GM21526 (cell line): ENCODE measurements at regions not wholly inside any gene's neighbourhood (a gene's known extent, or its start where the extent isn't known, plus 50 kb on each side); places are given as distances from the start of the nearest gene placed in this dataset.
"Not testable (repeated sequence)": the region's sequence is repeated elsewhere in the genome, so short reads cannot be mapped to it uniquely, and the experiment has no call there.

Experiments used
- ATAC-seq: cut with Tn5 transposase; IDR thresholded peaks from one replicate; pipeline ENCODE4 v1.9.1; 2021; ENCODE audit warnings: moderate library complexity; ENCODE audit not compliant: unreplicated experiment, low FRiP score

DNA sequence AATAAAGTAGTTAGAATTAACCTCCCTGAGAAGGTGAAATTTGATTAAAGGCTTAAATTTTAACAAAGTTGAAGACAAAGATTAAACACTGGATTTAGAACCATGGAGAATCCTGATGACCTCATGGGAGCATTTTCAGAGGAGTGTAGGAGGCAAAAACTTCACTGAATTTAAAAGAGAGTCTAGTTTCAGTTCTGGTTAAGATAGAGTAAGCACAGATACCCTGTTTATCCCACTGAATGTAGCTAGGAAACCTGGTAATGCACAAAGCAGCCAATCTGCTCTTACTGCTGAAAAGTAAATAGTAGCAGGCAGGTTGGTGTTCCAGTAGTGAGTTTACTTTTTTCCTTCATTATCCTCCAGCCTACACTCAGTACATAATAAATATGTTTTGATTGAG lies 654.9 kb upstream of the SYT4 start:
- no peak for ATAC-seq

DNA sequence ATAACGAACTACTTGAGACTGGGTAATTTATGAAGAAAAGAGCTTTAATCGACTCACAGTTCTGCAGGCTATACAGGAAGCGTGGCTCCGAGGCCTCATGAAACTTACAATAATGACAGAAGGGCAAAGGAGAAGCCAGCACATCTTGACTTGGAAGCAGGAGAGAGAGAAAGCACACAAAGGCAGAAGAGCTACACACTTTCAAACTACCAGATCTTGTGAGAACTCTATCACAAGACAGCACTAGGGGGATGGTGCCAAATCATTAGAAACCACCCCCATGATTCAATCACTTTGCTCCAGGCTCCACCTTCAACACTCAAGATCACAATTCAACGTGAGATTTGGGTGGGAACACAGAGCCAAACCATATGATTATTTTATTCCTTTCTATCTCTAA lies 655.9 kb upstream of the SYT4 start:
- no peak for ATAC-seq

DNA sequence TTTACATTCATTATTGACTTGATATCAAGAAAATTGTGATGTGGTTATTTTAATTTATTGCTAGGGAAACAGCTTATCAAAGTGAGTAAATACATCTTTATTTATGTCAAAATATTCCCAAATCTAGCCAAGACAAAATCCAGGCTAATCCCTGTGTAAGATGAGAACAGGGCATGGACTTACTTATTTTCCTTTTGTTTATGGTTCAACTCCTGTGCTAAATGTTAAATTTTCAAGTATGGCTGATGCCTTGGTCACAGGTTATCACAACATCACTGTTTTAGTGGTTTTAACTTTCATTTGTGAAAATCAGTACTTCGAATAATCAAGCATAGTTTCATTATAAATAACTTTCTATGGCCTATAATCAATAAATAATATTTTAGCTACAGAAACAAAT lies 657.0 kb upstream of the SYT4 start:
- no peak for ATAC-seq

DNA sequence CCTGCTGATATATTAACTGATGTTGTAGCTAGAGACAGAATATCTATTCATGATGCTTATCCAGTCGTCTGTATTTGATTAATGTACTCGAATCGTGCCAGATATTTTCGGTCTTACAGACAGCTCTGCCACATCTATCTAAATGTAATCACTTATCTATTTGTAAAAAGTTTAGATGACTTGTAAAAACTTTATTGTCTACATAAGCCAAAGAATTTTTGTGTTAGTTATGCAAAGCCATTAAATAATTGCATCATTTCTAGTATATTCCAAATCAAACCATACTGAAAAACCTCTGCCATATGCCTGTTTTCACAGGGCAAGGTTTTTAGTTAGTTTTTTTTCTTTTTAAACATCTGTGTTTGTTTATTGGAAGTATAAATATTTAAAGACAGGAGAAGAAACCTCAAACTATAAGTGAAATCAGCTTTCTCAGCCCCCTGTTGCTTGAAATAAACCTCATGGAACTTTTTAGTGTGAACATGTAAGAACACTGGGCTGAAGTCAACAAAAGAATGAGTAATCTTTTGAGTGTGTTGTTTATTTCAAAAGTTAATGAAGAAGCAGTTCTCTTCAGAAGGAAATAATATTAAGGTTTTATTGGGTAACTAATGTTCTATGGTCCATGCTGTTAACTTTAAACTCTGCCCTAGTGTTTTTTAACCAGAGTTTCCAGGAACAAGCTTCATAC lies 657.6 kb upstream of the SYT4 start:
- ATAC-seq = no peak

DNA sequence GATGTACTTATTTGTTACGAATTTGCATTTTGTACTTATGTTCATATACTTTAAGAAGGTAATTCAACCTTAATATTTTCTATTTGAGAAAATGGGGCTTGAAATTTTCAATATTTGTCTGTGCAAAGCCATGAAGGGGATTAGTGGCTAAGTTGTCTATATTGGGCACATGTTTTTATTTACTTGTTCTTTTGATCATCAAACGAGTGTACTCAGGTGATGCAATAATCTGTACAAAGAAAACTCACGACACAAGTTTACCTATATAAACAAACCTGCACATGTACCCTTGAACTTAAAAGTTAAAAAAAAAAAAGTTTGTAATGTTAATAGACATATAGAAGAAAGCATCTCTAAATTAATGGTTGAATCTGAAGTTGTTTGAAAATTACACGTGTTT lies 658.9 kb upstream of the SYT4 start:
- ATAC-seq = no peak

DNA sequence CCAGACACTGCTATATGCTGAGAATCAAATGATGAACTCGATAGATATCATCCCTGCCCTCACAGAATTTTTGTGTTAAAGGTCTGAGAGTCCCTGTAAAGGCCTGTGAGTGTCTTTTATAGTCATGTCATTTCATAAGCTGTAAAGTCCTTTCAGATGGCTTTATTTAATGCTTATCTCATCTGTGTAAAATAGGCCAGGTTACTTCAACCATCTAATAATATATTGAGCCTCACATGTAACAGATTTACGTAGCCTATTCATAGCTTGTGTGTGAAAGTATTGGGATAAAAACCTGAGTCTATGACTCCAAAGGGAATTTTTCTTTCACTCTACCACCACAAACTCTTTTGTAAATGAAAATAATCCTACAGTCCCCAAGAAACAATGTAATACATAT lies 672.0 kb upstream of the SYT4 start:
- no peak for ATAC-seq

DNA sequence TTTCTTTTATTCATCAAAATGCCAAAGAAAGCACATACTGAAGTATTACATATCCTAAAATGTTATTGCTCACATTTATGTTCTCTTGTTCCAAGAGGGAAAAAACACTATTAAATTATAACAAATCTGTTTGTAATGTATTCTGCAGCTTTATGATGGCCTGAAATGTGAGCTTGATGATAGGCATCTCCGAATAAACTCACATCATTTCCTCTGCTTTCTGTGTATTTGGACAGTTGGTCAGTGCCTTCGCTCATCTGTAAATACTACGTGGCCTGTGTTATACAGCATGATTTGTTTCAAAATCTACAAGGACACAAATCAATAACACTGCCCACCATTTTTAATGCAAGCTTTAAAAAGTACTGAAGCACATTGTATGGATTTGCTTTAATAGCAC lies 672.8 kb upstream of the SYT4 start:
- ATAC-seq = no peak

DNA sequence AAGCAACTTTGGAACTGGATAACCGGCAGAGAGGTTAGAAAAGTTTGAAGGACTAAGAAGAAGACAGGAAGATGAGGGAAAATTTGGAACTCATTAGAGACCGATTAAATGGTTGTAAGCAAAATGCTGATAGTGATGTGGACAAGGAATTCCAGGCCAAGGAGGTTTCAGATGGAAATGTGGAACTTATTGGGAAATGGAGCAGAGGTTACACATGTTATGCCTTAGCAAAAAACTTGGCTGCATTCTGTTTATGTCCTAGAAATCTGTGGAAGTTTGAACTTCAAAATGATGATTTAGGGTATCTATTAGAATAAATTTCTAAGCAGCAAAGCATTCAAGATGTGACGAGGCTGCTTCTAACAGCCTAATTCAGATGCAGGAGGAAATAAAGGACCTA lies 675.1 kb upstream of the SYT4 start:
- no peak for ATAC-seq

DNA sequence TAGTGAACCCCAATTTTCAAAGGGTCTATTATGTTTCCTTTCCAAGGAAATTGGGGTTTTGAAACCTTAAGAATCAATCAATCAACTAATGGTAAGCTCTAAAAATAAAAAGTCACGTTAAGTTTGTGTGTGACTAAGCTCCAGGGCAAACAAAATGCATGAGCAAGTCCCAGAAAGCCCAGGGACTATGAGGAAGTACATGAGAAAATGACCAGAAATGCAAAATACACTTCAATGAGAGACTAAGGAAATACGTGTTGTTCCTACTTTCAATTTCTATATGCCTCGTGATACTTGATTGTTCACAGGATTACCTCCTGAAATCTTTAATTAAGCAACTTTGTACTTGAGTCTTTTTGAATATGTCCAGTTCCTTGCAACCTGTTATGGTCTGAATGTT lies 684.4 kb upstream of the SYT4 start:
- ATAC-seq = no peak

DNA sequence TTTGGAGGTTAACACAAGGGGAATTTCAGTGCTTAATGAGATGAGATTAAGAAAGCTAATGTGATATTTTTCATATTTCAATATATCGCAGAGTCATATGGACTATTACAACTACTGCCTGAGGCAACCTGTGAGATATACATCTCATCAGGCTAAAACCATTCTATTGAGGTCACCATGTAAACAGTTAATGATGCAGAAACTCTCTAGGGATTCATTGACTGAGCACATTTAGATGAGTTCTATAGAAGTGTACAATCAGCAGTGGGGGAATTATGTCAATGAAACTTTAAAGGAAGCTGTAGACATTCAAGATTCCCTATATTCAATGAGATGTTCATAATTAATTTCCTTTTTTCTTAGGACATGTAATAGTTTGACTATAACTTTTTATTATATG lies 687.4 kb upstream of the SYT4 start:
- ATAC-seq = no peak

DNA sequence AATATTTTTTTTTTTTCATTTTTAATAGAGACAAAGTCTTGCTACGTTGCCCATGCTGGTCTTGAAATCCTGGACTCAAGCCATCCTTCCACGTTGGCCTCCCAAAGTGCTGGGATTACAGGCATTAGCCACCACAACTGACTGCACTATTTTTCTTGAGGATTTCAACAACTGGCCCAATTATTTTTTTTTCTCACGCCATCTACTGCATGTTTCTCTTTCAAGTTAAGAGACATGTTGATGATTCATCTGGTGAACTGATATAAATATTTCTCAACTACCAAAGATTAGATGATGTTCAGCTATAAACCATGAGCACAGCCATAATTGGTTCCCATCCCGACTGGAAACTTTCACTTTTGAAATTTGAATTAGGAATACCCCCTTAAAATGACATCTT lies 688.4 kb upstream of the SYT4 start:
- no peak for ATAC-seq

DNA sequence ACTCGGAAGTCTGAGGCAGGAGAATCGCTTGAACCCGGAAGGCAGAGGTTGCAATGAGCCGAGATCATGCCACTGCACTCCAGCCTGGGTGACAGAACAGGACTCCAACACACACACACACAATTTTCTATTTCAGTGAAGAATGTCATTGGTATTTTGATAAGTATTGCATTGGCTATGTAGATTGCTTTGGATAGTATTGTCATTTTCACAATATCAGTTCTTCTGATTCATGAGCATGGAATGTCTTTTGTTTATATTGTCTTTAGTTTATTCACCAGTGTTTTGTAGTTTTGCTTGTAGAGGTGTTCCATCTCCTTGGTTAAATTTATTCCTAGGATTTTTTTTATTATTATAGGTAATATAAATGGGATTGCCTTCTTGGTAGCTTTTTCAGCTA lies 693.4 kb upstream of the SYT4 start:
- ATAC-seq = no peak

DNA sequence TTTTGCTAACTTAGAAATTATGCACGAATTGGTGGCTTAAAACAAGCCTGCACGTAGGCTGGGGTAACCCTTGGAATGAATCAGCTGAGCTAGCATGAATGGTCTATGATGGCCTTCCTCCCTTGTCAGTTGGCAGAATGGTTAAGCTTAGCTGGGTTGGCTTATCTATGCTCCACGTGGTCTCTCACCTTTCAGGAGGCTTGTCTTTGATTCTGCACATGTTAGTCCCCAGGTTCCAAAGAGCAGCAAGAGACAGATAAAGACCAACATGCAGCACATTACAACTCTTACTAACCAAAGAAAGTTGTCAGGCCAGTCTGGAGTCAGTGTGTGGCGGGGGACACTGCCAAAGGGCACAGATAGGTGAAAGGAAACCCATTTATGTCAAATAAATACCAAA lies 700.9 kb upstream of the SYT4 start:
- no peak for ATAC-seq

DNA sequence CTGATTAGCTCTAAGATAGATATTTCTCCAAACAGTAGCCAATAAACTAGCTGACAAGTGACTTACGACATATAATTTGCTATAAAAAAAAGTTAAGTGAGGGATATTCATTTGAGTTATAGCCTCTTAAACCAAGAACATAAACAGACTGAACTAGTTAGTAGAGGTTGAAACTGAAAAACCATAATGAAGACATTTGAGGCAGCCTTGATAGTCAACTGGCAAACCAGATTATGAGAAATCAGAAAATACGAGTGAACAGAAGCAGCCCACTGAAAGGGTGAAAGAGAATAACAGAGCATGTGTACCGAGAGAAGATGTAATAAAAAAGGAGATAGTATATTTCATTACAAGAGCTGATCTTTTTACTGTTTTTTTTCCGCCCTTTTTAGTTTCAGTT lies 698.1 kb upstream of the SETBP1 start:
- no peak for ATAC-seq

DNA sequence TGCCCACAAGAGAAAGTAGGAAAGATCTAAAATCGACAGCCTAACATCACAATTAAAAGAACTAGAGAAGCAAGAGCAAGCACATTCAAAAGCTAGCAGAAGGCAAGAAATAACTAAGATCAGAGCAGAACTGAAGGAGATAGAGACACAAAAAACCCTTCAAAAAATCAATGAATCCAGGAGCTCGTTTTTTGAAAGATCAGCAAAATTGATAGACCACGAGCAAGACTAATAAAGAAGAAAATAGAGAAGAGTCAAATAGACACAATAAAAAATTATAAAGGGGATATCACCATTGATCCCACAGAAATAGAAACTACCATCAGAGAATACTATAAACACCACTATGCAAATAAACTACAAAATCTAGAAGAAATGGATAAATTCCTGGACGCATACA lies 693.6 kb upstream of the SETBP1 start:
- not testable (repeated sequence) for ATAC-seq

DNA sequence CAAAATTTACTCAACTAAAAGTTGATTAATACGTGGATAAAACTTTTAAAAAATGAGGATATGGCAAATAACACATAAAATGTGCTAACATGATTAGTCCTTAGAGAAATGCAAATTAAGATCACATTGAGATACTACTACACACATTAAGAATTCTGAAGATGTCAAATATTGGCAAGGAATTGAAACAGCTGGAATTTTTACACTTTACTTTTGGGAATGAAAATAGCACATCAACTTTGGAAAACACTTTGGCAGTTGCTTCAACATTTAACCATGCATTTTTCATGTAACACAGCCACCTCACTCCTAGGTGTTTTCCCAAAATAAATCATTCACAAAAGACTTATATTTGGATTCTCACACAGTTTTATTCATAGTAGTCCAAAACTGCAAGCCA lies 687.9 kb upstream of the SETBP1 start:
- ATAC-seq = no peak

DNA sequence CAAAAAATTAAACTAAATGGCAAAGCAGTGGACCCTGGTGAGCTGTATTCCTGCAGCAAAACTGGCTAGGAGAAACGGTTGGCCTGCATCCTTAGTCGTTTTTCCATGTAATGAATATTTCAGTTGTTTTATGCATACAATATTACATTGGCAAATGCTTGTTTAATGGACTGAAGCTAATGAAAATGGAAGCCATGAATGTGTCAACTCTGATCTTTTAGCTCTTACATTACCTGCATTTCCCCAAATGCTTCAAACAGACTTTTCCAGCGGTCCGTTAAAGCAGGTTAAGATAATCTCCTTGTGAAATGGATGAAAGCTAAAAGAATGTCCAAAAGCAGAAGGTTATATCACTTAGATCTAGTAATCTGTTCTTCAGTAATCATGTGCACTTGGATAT lies 686.3 kb upstream of the SETBP1 start:
- no peak for ATAC-seq

DNA sequence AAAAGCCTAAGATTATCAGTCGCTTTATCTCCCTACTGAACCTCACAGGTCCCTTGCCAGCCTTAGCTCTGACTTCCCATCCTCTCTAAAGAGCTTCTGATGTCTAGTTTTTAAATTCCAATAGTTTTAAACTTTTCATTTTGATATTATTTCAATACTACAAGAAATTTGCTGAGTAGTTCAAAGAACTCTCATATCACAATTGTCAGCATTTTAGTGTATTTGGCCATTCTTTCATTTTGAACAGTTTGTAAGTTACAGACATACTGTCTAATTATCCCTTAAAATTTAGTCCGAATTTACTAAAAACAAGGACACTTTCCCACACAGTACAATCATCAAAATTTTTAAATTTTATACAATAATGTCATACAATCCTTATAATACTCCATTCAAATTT lies 666.8 kb upstream of the SETBP1 start:
- no peak for ATAC-seq

DNA sequence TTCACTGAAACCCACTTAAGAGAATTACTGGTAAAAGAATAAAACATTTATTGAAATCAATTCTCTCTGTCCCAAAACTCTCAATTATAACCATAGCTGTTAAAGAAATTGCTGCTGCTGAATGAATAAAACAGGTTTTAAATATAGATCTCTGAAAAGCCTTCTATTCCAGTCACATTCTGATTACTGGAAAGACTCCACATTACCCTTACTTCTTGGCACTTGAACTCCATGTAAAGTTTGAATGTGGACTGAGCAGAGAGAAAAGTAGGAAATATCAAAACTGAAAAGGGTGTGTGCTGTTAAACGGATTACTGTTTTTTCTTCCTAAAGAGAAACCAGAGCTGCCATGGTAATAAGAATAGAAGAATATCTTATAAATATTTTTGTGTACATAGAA lies 655.3 kb upstream of the SETBP1 start:
- ATAC-seq = no peak

DNA sequence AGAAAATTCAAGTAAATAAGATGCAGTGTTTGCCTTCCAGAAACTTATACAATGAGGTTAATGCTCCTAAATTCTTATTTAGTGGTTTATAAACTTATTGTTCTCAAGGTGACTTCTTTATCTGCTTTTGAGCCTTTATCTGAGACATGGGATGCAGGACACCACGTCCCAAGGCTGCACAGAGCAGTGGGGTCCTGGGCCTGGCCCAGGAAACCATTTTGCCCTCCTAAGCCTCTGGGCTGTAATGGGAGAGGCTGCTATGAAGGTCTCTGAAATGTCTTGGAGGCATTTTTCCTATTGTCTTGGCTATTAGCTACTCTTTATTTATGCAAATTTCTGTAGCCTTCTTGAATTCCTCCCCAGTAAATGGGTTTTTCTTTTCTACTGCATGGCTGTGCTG lies 652.6 kb upstream of the SETBP1 start:
- ATAC-seq = no peak

DNA sequence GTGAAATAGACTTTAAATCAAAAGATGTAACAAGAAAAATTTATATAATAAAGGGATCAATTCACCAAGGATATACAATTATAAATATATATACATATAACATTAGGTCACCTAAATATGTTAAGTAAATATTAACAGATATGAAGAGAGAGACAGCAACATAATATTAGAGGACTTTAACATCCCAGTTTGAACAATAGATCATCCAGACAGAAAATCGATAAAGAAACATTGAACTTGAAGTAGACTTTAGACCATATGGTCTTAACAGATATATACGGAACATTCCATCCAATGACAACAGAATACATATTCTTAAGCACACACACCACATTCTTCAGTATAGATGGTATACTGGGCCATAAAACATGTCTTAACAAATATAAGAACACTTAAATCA lies 649.6 kb upstream of the SETBP1 start:
- no peak for ATAC-seq

DNA sequence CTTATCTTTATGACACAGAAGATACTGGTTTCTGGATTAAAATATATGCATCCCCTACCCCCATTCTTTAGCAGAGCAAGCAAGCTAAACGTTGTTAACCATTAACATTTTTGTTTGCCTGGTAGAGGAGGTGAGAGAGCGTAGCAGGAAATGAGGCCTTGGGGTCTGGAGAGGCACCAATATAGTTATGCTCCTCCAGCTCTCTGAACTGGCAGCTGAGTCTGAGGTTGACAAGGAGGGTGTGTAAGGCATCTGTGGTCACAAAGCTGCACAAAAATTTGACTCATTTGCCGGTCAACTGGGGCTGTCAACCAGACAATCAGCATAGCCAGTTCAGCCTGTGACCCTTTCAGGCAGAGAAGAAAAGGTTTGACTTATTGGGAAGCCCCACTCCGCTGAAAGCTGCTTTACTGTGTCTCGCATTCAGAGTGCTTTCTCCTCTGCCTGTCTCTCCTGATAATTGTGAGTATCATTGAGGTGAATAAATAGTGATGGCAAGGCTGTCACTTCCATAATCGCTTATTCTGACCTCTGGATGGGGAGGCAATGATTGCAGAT lies 647.5 kb upstream of the SETBP1 start:
- ATAC-seq = no peak

DNA sequence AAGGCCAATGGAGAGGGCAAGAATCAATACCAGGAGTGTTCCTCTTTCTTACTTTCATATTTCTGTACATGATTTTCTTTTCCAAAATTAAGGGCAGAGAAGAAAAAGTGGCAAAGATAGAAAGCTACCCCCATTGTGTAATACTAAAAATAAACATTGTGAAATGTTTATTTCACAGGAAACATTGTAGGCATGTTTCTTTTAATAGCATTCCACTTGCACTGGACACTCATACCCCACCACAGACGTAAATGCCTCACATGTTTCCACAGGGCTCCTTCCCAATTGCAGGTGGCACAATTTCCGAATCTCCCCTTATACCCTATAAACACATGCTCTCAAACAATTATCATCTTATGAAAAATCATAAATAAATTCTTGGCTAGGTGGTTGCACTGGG lies 645.1 kb upstream of the SETBP1 start:
- ATAC-seq = no peak
